Suprapubic skin (tissue), 4 donors: ENCODE measurements at regions not wholly inside any gene's neighbourhood (a gene's known extent, or its start where the extent isn't known, plus 50 kb on each side); places are given as distances from the start of the nearest gene placed in this dataset.

ENCODE experiments used
- POLR2A ChIP-seq, 2 donors: fragments of 450-650 bp; IDR thresholded peaks; one replicate each; pipeline ENCODE4 v1.6.1; 2017; ENCODE audit warnings: antibody characterized with exemption in 2 of 2, mild to moderate bottlenecking in 2 of 2, moderate library complexity in 2 of 2
- POLR2AphosphoS5 ChIP-seq, 3 donors: sonication (generic); formaldehyde crosslinking; IDR thresholded peaks; one replicate each; pipeline ENCODE4 v1.6.1; 2017; ENCODE audit warnings: antibody characterized with exemption in 3 of 3
- TF ChIP-seq, protein P1 (sequence below), 2 donors: fragments of 200-600 bp in 1 of 2; fragments of 450-650 bp in 1 of 2; sonication (generic) in 1 of 2; IDR thresholded peaks; one replicate each; pipeline ENCODE4 v1.5.1; 2016 to 2019; ENCODE audit warnings: antibody characterized with exemption in 2 of 2, mild to moderate bottlenecking in 1 of 2, moderate library complexity in 1 of 2

DNA sequence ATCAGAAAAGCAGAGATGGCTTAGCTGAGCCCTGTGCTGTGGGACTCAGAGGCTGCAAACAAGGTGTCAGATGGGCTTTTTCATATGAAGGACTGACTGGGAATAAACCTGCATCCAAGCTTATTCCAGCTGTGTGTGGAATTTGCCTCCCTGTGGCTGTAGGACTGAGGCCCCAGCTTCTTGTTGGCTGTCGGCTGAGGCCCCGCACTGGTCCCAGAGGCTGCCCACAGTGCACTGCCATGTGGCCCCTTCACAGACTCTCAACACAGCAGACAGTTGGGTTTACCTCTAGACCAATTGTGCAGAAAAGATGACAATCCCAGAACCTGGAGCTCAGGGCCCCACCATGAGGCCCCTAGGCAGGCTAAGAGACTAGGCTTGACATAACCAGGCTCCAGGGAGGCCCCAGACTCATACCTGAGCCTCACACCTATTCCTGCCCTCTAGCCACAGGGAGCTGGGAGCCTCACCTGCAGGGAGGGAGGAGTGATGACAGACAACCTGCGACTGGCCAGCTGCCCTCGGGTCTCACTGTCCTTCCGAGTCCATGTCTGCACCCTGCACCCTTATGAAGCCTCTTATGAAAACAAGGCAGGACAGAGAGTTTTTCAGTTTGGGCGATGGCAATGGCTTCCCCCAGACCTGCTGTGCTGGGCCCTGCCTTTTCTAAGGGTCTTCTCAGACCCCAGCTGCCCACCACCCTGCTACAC lies 615.5 kb downstream of the NPHP4 start:
- TF ChIP-seq, protein P1, sequence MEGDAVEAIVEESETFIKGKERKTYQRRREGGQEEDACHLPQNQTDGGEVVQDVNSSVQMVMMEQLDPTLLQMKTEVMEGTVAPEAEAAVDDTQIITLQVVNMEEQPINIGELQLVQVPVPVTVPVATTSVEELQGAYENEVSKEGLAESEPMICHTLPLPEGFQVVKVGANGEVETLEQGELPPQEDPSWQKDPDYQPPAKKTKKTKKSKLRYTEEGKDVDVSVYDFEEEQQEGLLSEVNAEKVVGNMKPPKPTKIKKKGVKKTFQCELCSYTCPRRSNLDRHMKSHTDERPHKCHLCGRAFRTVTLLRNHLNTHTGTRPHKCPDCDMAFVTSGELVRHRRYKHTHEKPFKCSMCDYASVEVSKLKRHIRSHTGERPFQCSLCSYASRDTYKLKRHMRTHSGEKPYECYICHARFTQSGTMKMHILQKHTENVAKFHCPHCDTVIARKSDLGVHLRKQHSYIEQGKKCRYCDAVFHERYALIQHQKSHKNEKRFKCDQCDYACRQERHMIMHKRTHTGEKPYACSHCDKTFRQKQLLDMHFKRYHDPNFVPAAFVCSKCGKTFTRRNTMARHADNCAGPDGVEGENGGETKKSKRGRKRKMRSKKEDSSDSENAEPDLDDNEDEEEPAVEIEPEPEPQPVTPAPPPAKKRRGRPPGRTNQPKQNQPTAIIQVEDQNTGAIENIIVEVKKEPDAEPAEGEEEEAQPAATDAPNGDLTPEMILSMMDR (IDR thresholded peaks at IDR 0.05): no peak
- no peak for TF ChIP-seq POLR2A (IDR thresholded peaks at IDR 0.05)
- no peak for TF ChIP-seq POLR2AphosphoS5 (IDR thresholded peaks at IDR 0.05)
